ENCODE measurements at regions not wholly inside any gene's neighbourhood (a gene's known extent, or its start where the extent isn't known, plus 50 kb on each side); places are given as distances from the start of the nearest gene placed in this dataset.
"Not testable (repeated sequence)": the region's sequence is repeated elsewhere in the genome, so short reads cannot be mapped to it uniquely, and the experiment has no call there.

- DNase-seq (ENCODE audit: low read depth, low spot score): no peak
Observed at GRCh38 chr3:103167850-103168249, 733.0 kb downstream of the ZPLD1 start.

DNA sequence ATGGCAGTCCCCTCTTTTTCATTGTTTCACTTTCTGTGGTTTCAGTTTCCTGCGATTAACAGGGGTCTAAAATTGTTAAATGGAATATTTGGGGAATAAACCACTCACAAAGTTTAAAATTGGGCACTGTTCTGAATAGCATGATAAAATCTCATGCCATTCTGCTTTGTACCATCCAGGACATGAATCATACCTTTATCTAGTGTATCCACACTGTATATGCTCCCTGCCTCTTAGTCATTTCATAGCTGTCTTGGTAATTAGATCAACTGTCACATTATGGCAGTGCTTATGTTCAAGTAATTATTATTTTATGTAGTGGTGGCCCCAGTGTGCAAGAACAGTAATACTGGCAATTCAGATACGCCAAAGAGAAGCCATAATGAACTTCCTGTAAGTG, 734.5 kb downstream of the ZPLD1 start:
- no peak for DNase-seq (ENCODE audit: low read depth, low spot score)

- DNase-seq (ENCODE audit: low read depth, low spot score): no peak
Observed at GRCh38 chr3:103170651-103171050, 735.8 kb downstream of the ZPLD1 start.

DNA sequence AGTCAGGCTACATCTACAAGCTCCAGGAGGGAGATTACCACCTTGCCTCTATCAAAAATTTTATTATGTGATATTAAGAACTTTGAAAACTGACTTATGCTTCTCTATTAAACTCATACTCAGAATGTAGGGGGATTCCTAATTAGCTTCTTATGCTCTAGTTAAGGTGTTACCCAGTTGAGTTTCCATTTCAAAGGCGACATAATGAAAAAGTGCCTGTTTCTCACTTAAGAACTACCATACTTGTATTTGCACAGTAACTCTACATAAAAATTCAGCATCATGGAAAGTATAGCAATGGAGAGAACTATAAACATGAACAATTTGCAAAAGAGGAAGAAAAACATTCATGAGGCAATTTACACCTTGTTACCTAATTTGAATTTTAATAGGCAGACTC, 739.1 kb downstream of the ZPLD1 start:
- DNase-seq (ENCODE audit: low read depth, low spot score): no peak

DNA sequence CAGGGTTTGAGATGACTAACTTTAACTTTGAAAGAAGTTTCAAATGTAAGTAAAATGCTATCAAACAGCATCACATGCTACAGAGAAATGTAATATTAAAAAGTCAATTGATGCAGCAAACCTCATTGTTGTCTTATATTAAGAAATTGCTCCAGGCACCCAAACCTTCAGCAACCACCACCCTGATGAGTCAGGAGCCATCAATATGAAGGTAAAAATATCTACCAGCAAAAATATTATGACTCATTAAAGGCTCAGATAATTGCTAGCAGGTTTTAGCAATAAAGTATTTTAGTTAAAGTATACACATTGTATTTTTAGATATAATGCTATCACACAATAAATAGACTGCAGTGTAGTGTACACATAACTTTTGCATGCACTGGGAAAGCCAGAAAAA, 746.3 kb downstream of the ZPLD1 start:
- no peak for DNase-seq (ENCODE audit: low read depth, low spot score)

DNA sequence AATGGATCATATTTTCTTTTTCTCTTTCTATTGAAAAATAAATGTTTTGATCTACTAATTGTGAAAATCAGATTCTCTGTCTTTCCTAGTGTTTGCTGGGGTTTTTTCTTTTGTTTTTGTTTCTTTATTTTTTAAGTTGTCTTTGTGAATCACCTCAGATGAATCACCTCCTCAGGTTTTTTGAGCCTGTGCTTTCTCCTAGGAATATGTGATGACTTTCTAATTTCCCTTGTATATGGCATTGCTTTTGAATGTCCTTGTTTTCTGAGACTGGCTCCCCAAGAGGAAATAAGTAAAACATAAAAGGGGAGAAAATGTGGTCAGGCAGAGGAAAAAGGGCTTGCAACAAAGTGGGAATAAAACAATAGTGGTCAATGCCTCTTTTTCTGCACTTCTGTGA, 750.0 kb downstream of the ZPLD1 start:
- no peak for DNase-seq (ENCODE audit: low read depth, low spot score)

- DNase-seq (ENCODE audit: low read depth, low spot score): no peak
Observed at GRCh38 chr3:103189941-103190340, 755.1 kb downstream of the ZPLD1 start.

GRCh38 chr3:103195216-103195615, 760.4 kb downstream of the ZPLD1 start:
- DNase-seq (ENCODE audit: low read depth, low spot score): no peak

DNA sequence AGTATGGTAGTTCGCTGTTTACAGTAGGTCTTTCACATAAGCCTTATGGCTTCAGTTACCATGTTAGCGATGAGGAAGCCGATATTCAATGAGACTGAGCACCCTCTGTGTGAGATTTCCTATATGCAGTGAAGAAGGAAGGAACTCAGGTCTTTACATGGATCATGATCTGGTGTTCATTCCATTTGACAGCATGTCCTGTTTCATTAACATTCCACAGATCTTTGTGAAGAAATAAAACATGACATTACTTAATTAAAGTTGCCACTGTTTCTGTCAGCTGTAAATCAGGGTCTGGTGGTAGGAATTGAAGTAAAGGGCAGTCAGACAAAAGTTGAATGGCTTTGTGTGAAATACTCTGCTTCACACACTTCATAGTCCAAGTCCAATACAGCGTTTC, 768.6 kb downstream of the ZPLD1 start:
- DNase-seq (ENCODE audit: low read depth, low spot score): no peak

DNA sequence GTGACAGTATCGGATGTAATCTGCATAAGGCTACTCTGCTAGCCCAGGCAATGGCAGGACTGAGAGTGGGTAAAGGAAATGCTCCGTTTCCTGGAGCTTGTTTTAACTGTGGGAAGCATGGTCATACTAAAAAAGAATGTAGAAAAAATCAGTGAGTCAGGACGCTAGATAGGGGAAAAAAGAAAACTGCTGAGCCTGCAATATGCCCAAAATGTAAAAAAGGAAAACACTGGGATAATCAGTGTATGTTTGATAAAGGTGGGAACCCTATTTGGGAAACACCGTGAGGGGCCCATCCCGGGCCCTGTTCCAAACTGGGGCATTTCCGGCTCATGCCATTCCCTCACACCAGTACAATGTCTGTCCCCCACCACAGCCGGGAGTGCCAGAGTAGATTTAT, 775.8 kb downstream of the ZPLD1 start:
- no peak for DNase-seq (ENCODE audit: low read depth, low spot score)

DNA sequence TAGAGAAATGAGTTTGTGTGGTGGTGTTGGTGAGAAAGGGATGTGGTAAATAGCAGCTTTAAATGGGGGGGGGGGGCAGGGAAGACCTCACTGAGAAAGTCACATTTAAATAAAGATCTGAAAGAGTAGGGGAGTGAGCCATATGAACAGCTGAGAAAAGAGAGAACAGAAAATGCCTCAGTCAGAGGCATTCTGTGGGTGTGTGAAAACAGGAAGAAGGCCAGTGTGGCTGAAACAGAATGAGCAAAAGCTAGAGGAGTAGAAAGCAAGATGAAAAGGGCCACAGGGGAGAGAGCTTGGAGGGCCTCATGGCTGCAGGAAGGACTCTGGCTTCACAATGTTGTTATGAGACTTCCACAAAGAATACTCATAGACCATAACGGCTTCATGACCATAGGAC, 783.3 kb downstream of the ZPLD1 start:
- DNase-seq (ENCODE audit: low read depth, low spot score): no peak

- DNase-seq (ENCODE audit: low read depth, low spot score): no peak
Observed at GRCh38 chr3:103218793-103219192, 784.0 kb downstream of the ZPLD1 start.

DNA sequence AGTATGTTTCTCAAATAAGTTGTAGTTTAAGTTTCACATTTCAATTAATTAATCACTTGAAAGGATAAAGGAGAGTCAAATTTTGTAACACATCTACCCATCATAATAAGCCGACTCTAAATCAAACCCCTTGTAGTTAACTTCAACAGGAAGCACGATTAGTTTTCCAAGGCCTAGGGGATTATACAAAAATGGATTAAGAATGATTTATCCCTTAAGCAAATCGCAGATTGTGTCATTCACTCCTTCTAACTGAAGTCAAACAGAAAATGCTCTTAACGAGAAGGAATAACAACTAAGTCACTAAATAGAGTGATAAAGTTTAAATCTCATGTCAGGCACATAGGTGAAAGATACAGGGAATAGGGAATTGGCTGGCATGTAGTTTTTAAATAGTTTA, 792.8 kb downstream of the ZPLD1 start:
- no peak for DNase-seq (ENCODE audit: low read depth, low spot score)

GRCh38 chr3:103247459-103247858, 812.6 kb downstream of the ZPLD1 start:
- no peak for DNase-seq (ENCODE audit: low read depth, low spot score)

GRCh38 chr3:103254827-103255226, 820.0 kb downstream of the ZPLD1 start:
- DNase-seq (ENCODE audit: low read depth, low spot score): not testable (repeated sequence)

- no peak for DNase-seq (ENCODE audit: low read depth, low spot score)
Observed at GRCh38 chr3:103269287-103269686, 834.5 kb downstream of the ZPLD1 start.

DNA sequence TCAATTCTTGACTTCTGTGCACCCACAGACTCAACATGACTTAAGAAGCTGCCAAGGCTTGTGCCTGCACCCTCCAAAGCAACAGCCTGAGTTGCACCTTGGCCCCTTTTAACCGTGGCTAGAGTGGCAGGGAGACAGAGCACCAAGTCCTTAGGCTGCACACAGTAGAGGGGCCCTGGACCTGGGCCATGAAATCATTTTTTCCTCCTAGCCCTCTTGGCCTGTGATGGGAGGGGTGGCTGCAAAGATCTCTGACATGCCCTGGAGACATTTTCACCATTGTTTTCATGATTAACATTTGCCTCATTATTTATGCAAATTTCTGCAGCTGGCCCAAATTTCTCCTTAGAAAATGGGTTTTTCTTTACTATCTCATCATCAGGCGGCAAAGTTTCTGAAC, 836.8 kb downstream of the ZPLD1 start:
- no peak for DNase-seq (ENCODE audit: low read depth, low spot score)

DNA sequence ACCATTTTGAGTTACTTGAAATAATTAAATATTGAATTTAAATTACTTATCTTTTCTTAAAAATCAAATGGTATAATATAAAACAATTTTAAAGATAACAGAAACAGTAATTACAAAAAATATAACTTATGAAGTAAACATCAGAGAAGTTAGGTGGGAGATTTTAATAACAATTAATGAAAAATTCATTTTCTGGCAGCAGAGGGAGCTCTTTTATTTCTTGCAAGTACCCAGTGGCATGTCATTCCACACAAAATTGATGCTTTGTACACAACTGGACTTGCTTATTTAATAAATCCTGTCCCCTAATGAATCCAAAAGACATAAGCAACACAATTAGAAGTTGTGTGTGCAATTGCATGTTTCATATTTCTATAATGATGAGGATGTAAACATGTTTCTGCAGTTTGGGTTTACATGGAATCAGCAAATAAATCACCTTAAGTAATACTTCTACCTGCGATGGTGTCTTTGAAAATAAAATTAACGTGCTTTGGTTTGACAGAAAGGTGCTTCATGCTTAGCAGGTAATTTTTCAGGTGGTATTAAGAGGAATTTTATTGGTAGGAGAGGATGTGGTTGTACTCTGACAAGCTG, 861.3 kb downstream of the ZPLD1 start:
- DNase-seq (ENCODE audit: low read depth, low spot score): no peak

- not testable (repeated sequence) for DNase-seq (ENCODE audit: low read depth, low spot score)
Observed at GRCh38 chr3:103297502-103297901, 862.7 kb downstream of the ZPLD1 start.

GRCh38 chr3:103306104-103306503, 871.3 kb downstream of the ZPLD1 start:
- DNase-seq (ENCODE audit: low read depth, low spot score): no peak

GRCh38 chr3:103308921-103309320, 874.1 kb downstream of the ZPLD1 start:
- DNase-seq (ENCODE audit: low read depth, low spot score): no peak

- no peak for DNase-seq (ENCODE audit: low read depth, low spot score)
Observed at GRCh38 chr3:103319912-103320311, 885.1 kb downstream of the ZPLD1 start.

- DNase-seq (ENCODE audit: low read depth, low spot score): no peak
Observed at GRCh38 chr3:103337179-103337845, 902.5 kb downstream of the ZPLD1 start.
